ENCODE measurements at regions not wholly inside any gene's neighbourhood (a gene's known extent, or its start where the extent isn't known, plus 50 kb on each side); places are given as distances from the start of the nearest gene placed in this dataset.

- H3K4me3 ChIP-seq: no peak overlapping the region
- ATAC-seq: peak in 1 of 2 experiments; percentile 79; a peak in 3 of 6 replicates
- peak in 1 of 2 experiments; percentile 29 for DNase-seq (ENCODE audit: low read depth in 1 of 2, low spot score in 1 of 2)
- no peaks in the 10 kb centered on the region for H3K4me1 ChIP-seq
- TF ChIP-seq SMC3 (IDR thresholded peaks at IDR 0.05) (no peak), HDAC2 (IDR thresholded peaks at IDR 0.05) (no peak), ZFP36 (IDR thresholded peaks at IDR 0.05; ENCODE audit: borderline replicate concordance, partially characterized antibody) (no peak), USF2 (IDR thresholded peaks at IDR 0.05) (peak; percentile 72)
- CTCF ChIA-PET: interaction anchor here (0.7 to 2.4 kb wide), 2 partner anchors 362 to 364 kb away, joined by 4 to 9 read pairs; no protein-coding TSS in a partner anchor
- FAIRE-seq: peak; percentile 43
- no peaks in the 10 kb centered on the region for H3K9me3 ChIP-seq
- 40% methylated on average over 8 of the region's 8 CpGs for WGBS (ENCODE audit: missing lambda C conversion rate)
- POLR2A ChIA-PET: no interaction called here
- no peak overlapping the region for H3K27ac ChIP-seq
- no peak overlapping the region for H3K4me2 ChIP-seq
These were observed 53.8 kb upstream of the CPXM2 start for GRCh38 chr10:123945325-123945920.

GRCh38 chr10:123944661-123945060 lies 53.1 kb upstream of the CPXM2 start:
- no peak overlapping the region for H3K4me2 ChIP-seq
- WGBS (ENCODE audit: missing lambda C conversion rate): 51% methylated on average over 6 of the region's 6 CpGs
- H3K27ac ChIP-seq: no peak overlapping the region
- DNase-seq (ENCODE audit: low read depth in 1 of 2, low spot score in 1 of 2) (no peak), FAIRE-seq (no peak), ATAC-seq (no peak)
- ChIA-PET POLR2A (no interaction called here), CTCF (interaction anchor here (0.6 to 2.4 kb wide), 2 partner anchors 361 to 875 kb away, joined by 3 to 9 read pairs; no protein-coding TSS in a partner anchor)
- no peak overlapping the region for H3K4me3 ChIP-seq
- H3K9me3 ChIP-seq: no peaks in the 10 kb centered on the region
- H3K4me1 ChIP-seq: no peaks in the 10 kb centered on the region
- no peak for TF ChIP-seq SREBF2 (IDR thresholded peaks at IDR 0.05)
- no peak for TF ChIP-seq NFE2L2 (conservative IDR thresholded peaks at IDR 0.05; ENCODE audit: low read length)
- TF ChIP-seq NR3C1 (IDR thresholded peaks at IDR 0.05): no peak
- TF ChIP-seq E2F6 (IDR thresholded peaks at IDR 0.05; ENCODE audit: borderline replicate concordance, low read depth): no peak
- no peak for TF ChIP-seq JUN (IDR thresholded peaks at IDR 0.05)

GRCh38 chr10:123943307-123943706 lies 51.7 kb upstream of the CPXM2 start:
- no peak for TF ChIP-seq KDM1A (IDR thresholded peaks at IDR 0.05; ENCODE audit: low read depth)
- TF ChIP-seq USF2 (IDR thresholded peaks at IDR 0.05): no peak
- 0% methylated on average over 3 of the region's 3 CpGs for WGBS (ENCODE audit: missing lambda C conversion rate)
- H3K4me3 ChIP-seq: no peak overlapping the region
- ATAC-seq: no peak
- no peak overlapping the region for H3K4me2 ChIP-seq
- no peaks in the 10 kb centered on the region for H3K4me1 ChIP-seq
- no peak overlapping the region for H3K27ac ChIP-seq
- no peaks in the 10 kb centered on the region for H3K9me3 ChIP-seq
- no peak for FAIRE-seq
- ChIA-PET POLR2A (no interaction called here), CTCF (no interaction called here)
- DNase-seq (ENCODE audit: low read depth in 1 of 2, low spot score in 1 of 2): no peak

GRCh38 chr10:123942114-123942861 lies 50.7 kb upstream of the CPXM2 start:
- no peak for ATAC-seq
- Histone ChIP-seq H3K27ac (no peak overlapping the region), H3K9me3 (no peaks in the 10 kb centered on the region), H3K4me2 (no peak overlapping the region), H3K4me3 (no peak overlapping the region), H3K4me1 (no peaks in the 10 kb centered on the region)
- no peak for FAIRE-seq
- WGBS (ENCODE audit: missing lambda C conversion rate): 21% methylated on average over 11 of the region's 11 CpGs
- ChIA-PET CTCF (no interaction called here), POLR2A (no interaction called here)
- no peak for DNase-seq (ENCODE audit: low read depth in 1 of 2, low spot score in 1 of 2)
- no peak for TF ChIP-seq USF2 (IDR thresholded peaks at IDR 0.05)
- TF ChIP-seq PHF8 (IDR thresholded peaks at IDR 0.05; ENCODE audit: borderline replicate concordance, low read depth): no peak
- TF ChIP-seq BCL3 (IDR thresholded peaks at IDR 0.05): no peak
- TF ChIP-seq ZNF302 (CRISPR knock-in tag; IDR thresholded peaks at IDR 0.05): no peak
- TF ChIP-seq RNF2 (IDR thresholded peaks at IDR 0.05; ENCODE audit: borderline replicate concordance, low read depth): no peak
- TF ChIP-seq MAFK (IDR thresholded peaks at IDR 0.05; ENCODE audit: partially characterized antibody): no peak
- no peak for TF ChIP-seq HES2 (IDR thresholded peaks at IDR 0.05)
- TF ChIP-seq ELK1 (IDR thresholded peaks at IDR 0.05; ENCODE audit: low read depth, low read length): no peak
- no peak for TF ChIP-seq HDAC2 (IDR thresholded peaks at IDR 0.05)
- TF ChIP-seq FOSL2 (IDR thresholded peaks at IDR 0.05): no peak
- TF ChIP-seq FOSL2 (CRISPR knock-in tag; IDR thresholded peaks at IDR 0.05): no peak
- no peak for TF ChIP-seq NFE2L2 (conservative IDR thresholded peaks at IDR 0.05; ENCODE audit: low read length)
- no peak for TF ChIP-seq KDM1A (IDR thresholded peaks at IDR 0.05; ENCODE audit: low read depth)
- TF ChIP-seq CBX2 (IDR thresholded peaks at IDR 0.05; ENCODE audit: borderline replicate concordance, low read depth): no peak
- TF ChIP-seq CHD4 (IDR thresholded peaks at IDR 0.05; ENCODE audit: borderline replicate concordance): no peak
- no peak for TF ChIP-seq FOXS1 (CRISPR knock-in tag; IDR thresholded peaks at IDR 0.05)
- TF ChIP-seq FOSB (CRISPR knock-in tag; IDR thresholded peaks at IDR 0.05): no peak
- TF ChIP-seq CBX8 (IDR thresholded peaks at IDR 0.05): no peak
